Mesenteric fat pad (tissue), 1 donor: ENCODE measurements at regions not wholly inside any gene's neighbourhood (a gene's known extent, or its start where the extent isn't known, plus 50 kb on each side); places are given as distances from the start of the nearest gene placed in this dataset.

Experiments used
- DNase-seq: peaks from one replicate; pipeline ENCODE4 v3.0.0-alpha.2; 2020; ENCODE audit warnings: low spot score
- donor health status: DM: yes; HTN: yes; CAD: no.

- DNase-seq = peak; percentile 9
These were observed 115.0 kb upstream of the KIF5B start for GRCh38 chr10:32171204-32171603.

GRCh38 chr10:32169556-32169955 is 113.3 kb upstream of the KIF5B start:
- peak; percentile 22 for DNase-seq

- DNase-seq = no peak
These were observed 111.2 kb upstream of the KIF5B start for GRCh38 chr10:32167450-32167849.

- DNase-seq = peak; percentile 5
These were observed 110.1 kb upstream of the KIF5B start for GRCh38 chr10:32166365-32166764.

- DNase-seq = no peak
These were observed 107.5 kb upstream of the KIF5B start for GRCh38 chr10:32163762-32164148.

GRCh38 chr10:32163071-32163761 is 107.0 kb upstream of the KIF5B start:
- no peak for DNase-seq

GRCh38 chr10:32161586-32161985 is 105.4 kb upstream of the KIF5B start:
- DNase-seq = no peak

GRCh38 chr10:32160864-32161263 is 104.6 kb upstream of the KIF5B start:
- DNase-seq = no peak

GRCh38 chr10:32159264-32159663 is 103.0 kb upstream of the KIF5B start:
- no peak for DNase-seq

- DNase-seq = no peak
These were observed 99.8 kb upstream of the KIF5B start for GRCh38 chr10:32156031-32156495.

GRCh38 chr10:32155075-32155516 is 98.9 kb upstream of the KIF5B start:
- DNase-seq = no peak

- DNase-seq = no peak
These were observed 97.7 kb upstream of the KIF5B start for GRCh38 chr10:32153931-32154330.

GRCh38 chr10:32153252-32153651 is 97.0 kb upstream of the KIF5B start:
- no peak for DNase-seq

GRCh38 chr10:32151871-32152270 is 95.6 kb upstream of the KIF5B start:
- DNase-seq = no peak

- DNase-seq = no peak
These were observed 94.4 kb upstream of the KIF5B start for GRCh38 chr10:32150532-32151101.

- DNase-seq = no peak
These were observed 93.2 kb upstream of the KIF5B start for GRCh38 chr10:32149252-32149955.

- DNase-seq = no peak
These were observed 92.6 kb upstream of the KIF5B start for GRCh38 chr10:32148864-32149251.

GRCh38 chr10:32147730-32148129 is 91.5 kb upstream of the KIF5B start:
- DNase-seq = no peak

- DNase-seq = no peak
These were observed 89.9 kb upstream of the KIF5B start for GRCh38 chr10:32146166-32146565.

GRCh38 chr10:32144817-32145688 is 88.8 kb upstream of the KIF5B start:
- no peak for DNase-seq

GRCh38 chr10:32143302-32143847 is 87.2 kb upstream of the KIF5B start:
- no peak for DNase-seq
